ENCODE measurements at regions not wholly inside any gene's neighbourhood (a gene's known extent, or its start where the extent isn't known, plus 50 kb on each side); places are given as distances from the start of the nearest gene placed in this dataset.

GRCh38 chr1:218717575-218717974 lies 372.4 kb downstream of the TGFB2 start:
- no peak for ATAC-seq
- DNase-seq = no peak

DNA sequence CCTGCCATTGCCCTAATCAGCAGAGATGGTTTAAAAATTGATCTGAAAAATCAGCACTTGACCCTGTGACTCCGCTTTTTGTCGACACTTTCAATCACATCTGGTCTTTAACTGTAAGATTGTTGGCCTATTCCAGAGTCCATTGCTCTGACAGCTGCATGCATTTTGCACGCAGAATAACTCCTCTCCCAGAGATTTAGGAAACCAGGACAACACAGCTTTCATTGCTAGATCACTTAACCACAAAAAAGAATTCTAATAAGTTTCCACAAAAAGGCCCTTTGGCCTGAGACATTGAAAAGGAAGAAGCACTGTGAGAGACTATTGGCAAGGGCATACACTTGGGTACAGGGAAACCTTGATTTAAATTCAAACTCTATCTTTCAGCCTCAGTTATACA lies 373.1 kb downstream of the TGFB2 start:
- ATAC-seq (no peak), DNase-seq (no peak)

DNA sequence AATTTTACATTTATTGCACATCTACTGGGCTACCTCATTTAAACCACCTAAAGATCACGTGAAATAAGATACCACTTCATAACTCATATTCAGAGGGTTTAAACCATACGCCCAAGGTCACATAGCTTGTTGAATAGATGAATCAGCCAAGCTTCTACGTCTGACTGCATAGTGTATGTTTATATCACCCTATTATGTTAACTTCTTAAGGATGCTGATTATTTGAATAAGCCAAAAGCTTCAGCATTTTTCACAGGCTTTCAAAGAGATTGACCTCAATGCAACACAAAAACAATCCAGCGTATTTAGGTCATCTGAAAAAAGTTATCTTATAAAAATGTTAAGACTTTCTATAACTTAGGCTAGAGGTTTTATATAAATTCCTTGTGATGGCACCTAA lies 373.8 kb downstream of the TGFB2 start:
- no peak for DNase-seq
- ATAC-seq = no peak

GRCh38 chr1:218728898-218729565 lies 383.9 kb downstream of the TGFB2 start:
- DNase-seq (no peak), ATAC-seq (no peak)

GRCh38 chr1:218735436-218736032 lies 390.4 kb downstream of the TGFB2 start:
- DNase-seq (no peak), ATAC-seq (no peak)

DNA sequence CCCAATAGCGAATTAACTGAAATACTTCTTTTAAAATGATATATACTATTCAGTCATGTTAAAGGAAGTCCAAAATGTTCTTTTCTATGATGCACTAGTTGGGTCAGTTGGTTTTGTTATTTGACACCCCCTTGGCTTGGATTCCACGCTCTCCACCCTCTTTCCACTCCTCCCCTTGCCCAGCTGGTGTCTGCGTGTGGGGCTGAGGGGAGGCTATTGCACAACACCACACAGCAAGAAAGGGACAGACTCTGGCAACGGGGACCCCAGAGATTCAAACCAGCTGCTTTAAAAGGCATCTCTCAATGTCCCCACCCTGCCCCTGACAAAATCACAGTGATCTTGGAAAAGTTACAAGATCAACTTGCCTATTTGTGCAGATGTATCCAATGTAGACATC lies 394.3 kb downstream of the TGFB2 start:
- no peak for ATAC-seq
- DNase-seq = no peak

- ATAC-seq = no peak
These were observed 396.7 kb downstream of the TGFB2 start for GRCh38 chr1:218741852-218742251.

DNA sequence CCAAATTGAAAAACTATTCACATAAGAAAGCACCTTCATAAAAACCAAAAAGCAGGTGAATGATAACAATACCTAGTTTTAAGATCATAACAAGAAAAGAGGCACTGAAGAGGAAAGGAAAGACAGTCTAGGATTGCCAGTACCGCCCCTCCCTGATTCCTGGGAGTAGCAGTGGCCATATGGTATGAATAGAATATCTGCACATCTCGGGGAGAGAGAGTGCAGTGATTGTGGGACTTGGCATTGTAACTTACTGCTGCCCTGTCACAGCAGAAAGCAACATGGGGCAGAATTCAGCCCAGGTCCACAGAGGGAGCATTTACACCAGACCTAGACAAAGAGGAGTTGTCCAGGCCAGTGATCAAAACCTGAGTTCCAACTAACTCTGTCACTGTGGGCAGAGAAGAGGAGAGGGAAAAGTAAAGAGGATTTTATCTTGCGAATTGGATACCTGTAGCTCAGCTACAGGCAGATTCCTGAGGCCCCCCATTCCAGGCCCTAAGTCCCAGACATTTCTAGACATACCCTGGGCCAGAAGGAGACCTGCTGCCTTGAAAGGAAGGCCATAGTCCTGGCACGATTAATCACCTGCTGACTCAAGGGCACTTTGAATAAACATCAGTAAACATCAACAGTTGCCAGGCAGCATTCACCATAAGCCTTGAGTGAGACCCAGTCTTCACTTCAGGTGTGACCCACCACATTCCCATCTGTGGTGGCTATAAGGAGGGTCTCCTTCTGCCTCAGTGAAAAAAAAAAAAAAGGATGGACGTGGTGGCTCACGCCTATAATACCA lies 397.5 kb downstream of the TGFB2 start:
- no peak for DNase-seq
- ATAC-seq = no peak

More at GRCh38 chr1:218741852-218742251, 396.7 kb downstream of the TGFB2 start:
- no peak for DNase-seq

DNA sequence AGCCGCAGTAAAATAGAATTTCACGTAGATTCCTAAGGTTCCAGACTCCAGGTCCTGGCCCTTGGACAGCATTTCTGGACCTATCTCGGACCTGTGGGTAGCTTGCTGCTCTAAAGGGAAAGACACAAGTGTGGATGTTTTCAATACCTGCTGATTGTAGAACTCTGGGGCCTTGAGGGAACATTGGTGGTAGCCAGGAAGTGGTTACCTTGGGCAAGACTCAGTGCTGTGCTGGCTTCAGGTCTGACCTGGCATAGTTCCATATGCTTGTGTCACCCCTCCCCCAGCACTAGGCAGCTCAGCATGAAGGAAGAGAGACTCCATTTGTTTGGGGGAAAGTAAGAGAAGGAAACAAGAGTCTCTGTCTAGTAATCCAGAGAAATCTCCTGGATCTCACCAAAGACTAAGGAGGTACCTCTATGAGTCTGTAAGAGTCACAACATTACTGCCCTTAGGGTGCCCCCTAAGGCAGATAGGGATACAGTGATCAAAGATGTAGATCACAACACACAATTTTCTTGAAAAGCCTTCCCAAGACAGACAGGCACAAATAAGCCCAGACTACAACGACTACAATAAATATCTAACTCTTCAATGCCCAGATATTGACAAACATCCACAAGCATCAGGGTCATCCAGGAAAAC lies 398.8 kb downstream of the TGFB2 start:
- ATAC-seq (no peak), DNase-seq (no peak)

DNA sequence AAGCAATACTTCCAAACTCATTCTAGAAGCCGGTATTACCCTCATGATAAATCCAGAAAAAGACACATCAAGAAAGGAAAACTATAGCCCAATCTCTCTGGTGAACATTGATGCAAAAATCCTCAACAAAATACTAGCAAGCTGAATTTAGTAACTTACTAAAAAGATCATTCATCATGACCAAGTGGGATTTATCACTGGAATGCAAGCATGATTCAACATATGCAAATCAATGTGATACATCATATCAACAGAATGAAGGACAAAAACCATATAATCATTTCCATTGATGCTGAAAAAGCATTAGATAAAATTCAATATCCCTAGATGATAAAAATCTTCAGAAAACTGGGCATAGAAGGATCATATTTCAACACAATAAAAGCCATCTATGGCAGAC lies 402.9 kb downstream of the TGFB2 start:
- DNase-seq (no peak), ATAC-seq (no peak)

GRCh38 chr1:218750216-218750970 lies 405.3 kb downstream of the TGFB2 start:
- ATAC-seq = no peak
- DNase-seq = no peak

DNA sequence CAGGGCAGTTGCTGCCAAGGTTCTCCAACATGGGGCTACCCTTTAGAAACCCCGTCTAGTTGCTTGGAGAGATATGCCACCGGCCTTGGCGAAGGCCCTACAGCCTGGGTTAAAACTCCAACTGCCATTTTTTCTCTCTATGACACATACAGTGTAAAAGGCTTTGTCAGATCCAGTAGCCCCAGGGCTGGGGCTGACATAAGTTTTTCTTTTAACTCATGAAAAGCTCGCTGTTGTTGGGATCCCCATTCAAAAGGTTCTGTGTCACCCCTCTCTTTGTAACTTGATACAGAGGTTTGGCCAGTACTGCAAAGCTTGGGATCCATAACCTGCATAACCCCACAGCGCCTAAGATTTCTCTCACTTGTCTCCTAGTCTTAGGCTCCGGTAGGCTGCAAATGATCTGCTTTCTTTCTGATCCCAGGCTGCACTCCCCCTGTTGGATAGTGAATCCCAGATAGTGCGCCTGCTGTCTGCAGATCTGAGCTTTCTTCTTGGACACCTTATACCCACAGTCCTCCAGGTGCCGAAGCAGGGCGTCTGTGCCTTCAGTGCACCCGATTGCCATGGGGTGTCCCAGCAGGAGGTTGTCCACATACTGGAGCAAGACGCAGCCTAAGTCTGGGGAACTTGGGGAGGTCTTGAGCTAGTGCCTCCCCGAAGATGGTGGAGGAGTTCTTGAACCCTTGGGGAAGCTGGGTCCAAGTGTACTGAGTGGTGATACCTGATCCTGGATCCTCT lies 406.2 kb downstream of the TGFB2 start:
- DNase-seq (no peak), ATAC-seq (no peak)

DNA sequence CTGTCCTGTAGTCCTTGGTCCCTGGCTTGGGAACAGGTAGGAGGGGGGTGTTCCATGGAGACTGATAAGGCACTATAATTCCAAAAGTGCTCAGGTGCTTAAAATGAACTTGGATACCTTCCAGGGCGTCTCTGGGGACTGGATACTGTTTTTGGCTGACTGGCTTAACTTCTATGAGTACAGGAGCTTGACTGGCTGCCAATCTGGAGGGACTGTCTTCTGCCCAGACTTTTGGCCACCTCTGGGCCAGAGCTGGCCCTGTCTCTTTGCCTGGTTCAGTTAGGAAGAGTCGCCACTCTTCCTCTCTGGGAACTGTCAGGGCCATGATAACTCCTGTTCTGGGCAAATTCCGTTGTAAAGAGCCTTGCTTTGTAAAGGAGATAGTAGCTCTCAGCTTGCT lies 407.0 kb downstream of the TGFB2 start:
- DNase-seq (no peak), ATAC-seq (no peak)

DNA sequence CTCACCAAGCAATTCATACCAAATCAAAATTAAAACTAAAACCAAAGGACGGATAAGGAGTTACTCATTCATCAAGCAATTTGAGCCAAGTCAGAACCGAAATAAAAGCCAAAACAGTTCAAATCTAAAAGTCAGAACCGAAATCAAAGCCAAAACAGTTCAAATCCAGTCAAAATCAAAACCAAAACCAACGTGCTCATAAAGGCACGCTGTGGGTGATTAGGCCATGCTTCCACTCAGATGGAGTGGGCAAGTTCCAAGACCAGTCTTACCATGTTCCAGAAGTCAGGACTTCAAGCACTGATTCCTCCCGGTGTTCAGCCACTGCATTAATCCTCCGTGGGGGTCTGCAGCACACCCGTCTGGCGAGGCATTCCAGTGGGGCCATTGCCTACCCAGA lies 409.3 kb downstream of the TGFB2 start:
- ATAC-seq = no peak

DNA sequence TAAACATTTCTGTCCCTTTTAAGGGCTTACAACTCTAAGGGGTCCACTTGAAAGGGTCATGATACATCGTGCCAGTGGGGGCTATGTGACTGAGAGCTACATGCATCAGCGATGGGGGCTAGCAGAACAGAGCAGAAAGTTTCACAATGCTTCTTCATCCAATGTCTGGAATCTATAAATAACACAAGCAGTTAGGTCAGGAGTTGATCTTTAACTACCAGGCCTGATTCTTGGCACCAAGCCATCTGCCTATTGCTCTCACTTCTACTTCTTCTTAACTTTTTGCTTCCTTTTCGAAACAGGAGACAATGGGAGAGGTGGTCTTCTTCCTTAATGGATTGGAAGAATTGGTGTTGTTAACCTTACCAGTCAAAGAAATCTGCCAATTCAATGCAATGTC lies 410.0 kb downstream of the TGFB2 start:
- DNase-seq (no peak), ATAC-seq (no peak)

More for the DNA sequence above, 409.3 kb downstream of the TGFB2 start:
- no peak for DNase-seq

- DNase-seq = no peak
- no peak for ATAC-seq
These were observed 413.9 kb upstream of the LYPLAL1 start for GRCh38 chr1:218759795-218760194.

GRCh38 chr1:218760601-218761570 lies 412.8 kb upstream of the LYPLAL1 start:
- no peak for DNase-seq
- ATAC-seq = no peak

- ATAC-seq (no peak), DNase-seq (no peak)
These were observed 410.1 kb upstream of the LYPLAL1 start for GRCh38 chr1:218763538-218763937.

DNA sequence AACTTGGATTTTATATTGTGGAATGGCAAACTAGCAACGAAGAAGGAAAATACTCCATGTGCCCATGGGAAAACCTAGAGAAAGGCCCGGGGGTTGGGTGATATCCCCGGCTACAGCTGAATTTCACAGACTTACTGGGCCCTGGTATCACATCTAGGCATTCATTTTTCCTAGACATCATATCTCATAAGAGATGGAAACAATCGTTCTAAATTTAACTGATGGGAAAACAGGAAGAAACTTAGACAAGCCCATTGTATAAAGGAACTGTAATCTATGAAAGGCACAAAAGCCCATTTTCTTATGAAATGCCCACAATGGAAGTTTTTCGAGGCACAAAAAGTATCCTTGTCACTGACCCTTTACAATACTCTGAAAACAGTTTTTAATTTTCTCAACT lies 407.9 kb upstream of the LYPLAL1 start:
- ATAC-seq (no peak), DNase-seq (no peak)

DNA sequence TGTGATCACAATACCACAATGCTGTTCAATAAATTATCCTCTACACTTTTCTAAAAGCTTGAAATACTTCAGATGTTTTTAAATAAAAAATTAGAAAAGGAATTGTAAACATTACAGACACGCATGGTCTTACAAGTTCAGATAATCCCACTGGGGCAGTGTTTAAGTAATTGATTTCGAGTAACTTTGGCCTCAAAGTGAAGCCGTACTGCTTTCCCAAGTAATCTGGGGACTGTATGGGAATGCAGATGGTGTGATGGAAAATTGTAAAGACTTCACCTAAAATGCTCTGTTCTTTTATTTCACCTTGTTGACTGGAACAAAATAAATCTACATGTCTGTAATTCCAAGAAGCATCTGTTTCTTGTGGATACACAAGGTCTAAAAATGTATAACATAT lies 401.7 kb upstream of the LYPLAL1 start:
- DNase-seq (no peak), ATAC-seq (no peak)
